Keratinocyte (primary cell): ENCODE measurements at regions not wholly inside any gene's neighbourhood (a gene's known extent, or its start where the extent isn't known, plus 50 kb on each side); places are given as distances from the start of the nearest gene placed in this dataset.

Experiments used
- DNase-seq: peaks from one replicate; pipeline ENCODE4 v3.0.0-alpha.2; 2011; ENCODE audit warnings: low read depth, missing footprints, low spot score
- FAIRE-seq: peaks from 2 replicates; lab custom pipeline; 2011; peaks lifted over from hg19 to GRCh38; lab: Jason Lieb, UNC
- H2AFZ ChIP-seq: 2 replicates; pipeline ENCODE4 v1.6.0; 2012; ENCODE audit warnings: low read length, control low read depth, inconsistent platforms; ENCODE audit not compliant: control insufficient read depth
- H3K27ac ChIP-seq: 2 replicates; pipeline ENCODE4 v1.5.1; 2011; ENCODE audit warnings: low read length; ENCODE audit not compliant: control insufficient read depth, insufficient read depth
- H3K27me3 ChIP-seq: 3 replicates; pipeline ENCODE4 v1.6.0; 2011; ENCODE audit warnings: low read length; ENCODE audit not compliant: control insufficient read depth, insufficient read depth; ENCODE audit errors: extremely low read depth
- H3K36me3 ChIP-seq, 2 experiments: 2 replicates in 1 of 2; 3 replicates in 1 of 2; pipeline ENCODE4 v1.5.1; 2011; ENCODE audit warnings: low read length in 2 of 2, mild to moderate bottlenecking in 1 of 2; ENCODE audit not compliant: control insufficient read depth in 2 of 2, insufficient read depth in 2 of 2; ENCODE audit errors: extremely low read depth in 1 of 2
- H3K4me1 ChIP-seq: 3 replicates; pipeline ENCODE4 v1.5.1; 2011; ENCODE audit warnings: low read length; ENCODE audit not compliant: control insufficient read depth, insufficient read depth; ENCODE audit errors: extremely low read depth
- H3K4me2 ChIP-seq: 3 replicates; pipeline ENCODE4 v1.6.0; 2011; ENCODE audit warnings: low read depth, low read length; ENCODE audit not compliant: control insufficient read depth, insufficient read depth; ENCODE audit errors: extremely low read depth
- H3K4me3 ChIP-seq, 3 experiments: fragments of 200-600 bp in 1 of 3; sonication (generic) in 1 of 3; 2 replicates in 2 of 3; 3 replicates in 1 of 3; pipeline ENCODE4 v1.5.1; 2011 to 2016; ENCODE audit warnings: low read length in 3 of 3, mild to moderate bottlenecking in 3 of 3, control low read depth in 2 of 3, inconsistent platforms in 1 of 3, low read depth in 1 of 3, mixed read lengths in 1 of 3, mixed run types in 1 of 3, moderate library complexity in 1 of 3; ENCODE audit not compliant: control insufficient read depth in 2 of 3, insufficient read depth in 2 of 3; ENCODE audit errors: extremely low read depth in 1 of 3
- H3K79me2 ChIP-seq: 2 replicates; pipeline ENCODE4 v1.6.0; 2012; ENCODE audit warnings: low read length; ENCODE audit not compliant: control insufficient read depth, insufficient read depth
- H3K9ac ChIP-seq: 3 replicates; pipeline ENCODE4 v1.6.0; 2011; ENCODE audit warnings: low read length; ENCODE audit not compliant: control insufficient read depth, insufficient read depth; ENCODE audit errors: extremely low read depth
- H3K9me1 ChIP-seq: 3 replicates; pipeline ENCODE4 v1.6.0; 2011; ENCODE audit warnings: low read length; ENCODE audit not compliant: control insufficient read depth, insufficient read depth; ENCODE audit errors: extremely low read depth
- H3K9me3 ChIP-seq: 2 replicates; pipeline ENCODE4 v1.5.1; 2012; ENCODE audit warnings: low read depth, low read length; ENCODE audit not compliant: control insufficient read depth
- H4K20me1 ChIP-seq: 3 replicates; pipeline ENCODE4 v1.6.0; 2011; ENCODE audit warnings: low read length; ENCODE audit not compliant: control insufficient read depth, insufficient read depth; ENCODE audit errors: extremely low read depth
- EZH2 ChIP-seq: IDR thresholded peaks from one replicate; pipeline ENCODE4 v1.6.1; 2012; ENCODE audit warnings: inconsistent platforms, mild to moderate bottlenecking, low read length, moderate library complexity
- dilution Hi-C: fragments of 300-500 bp; cut with MboI; formaldehyde crosslinking; loops from one replicate; pipeline ENCODE4 v1.7.0; 2020; ENCODE audit warnings: low sequenced_read_pairs; ENCODE audit not compliant: extremely low pct_ligation_motif_present
- TF ChIP-seq, protein P1 (sequence below), 3 experiments: IDR thresholded peaks in 1 of 3; conservative IDR thresholded peaks in 1 of 3; optimal IDR thresholded peaks in 1 of 3; 2 replicates in 2 of 3; 3 replicates in 1 of 3; pipeline versions ENCODE3 to v1.5.1; 2011; ENCODE audit warnings: low read length in 3 of 3, mild to moderate bottlenecking in 3 of 3, moderate library complexity in 2 of 3, control low read depth in 1 of 3, inconsistent platforms in 1 of 3; ENCODE audit not compliant: insufficient read depth in 2 of 3; ENCODE audit errors: extremely low read depth in 1 of 3

DNA sequence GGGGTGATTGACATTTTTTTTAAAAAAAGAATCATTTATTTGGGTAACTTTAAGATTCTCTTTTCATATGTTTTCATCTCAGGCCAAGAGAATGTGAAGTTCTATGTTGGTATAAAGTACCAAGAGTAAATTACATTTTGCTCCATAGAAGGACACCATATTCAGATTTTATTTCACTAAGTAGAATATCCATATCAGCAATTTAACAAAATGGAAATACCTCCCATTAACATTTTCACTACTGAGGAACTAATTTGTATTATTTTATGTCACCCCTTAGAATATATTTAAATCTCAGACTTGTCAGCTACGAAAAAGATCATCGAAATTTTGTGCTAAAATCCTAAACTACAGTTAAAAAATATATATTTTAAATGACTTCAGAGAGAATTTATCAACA lies 274.3 kb downstream of the SEMA3D start:
- no peaks in the 10 kb centered on the region for H3K36me3 ChIP-seq
- DNase-seq (no peak), FAIRE-seq (no peak)
- H3K27ac ChIP-seq, result no peak overlapping the region
- no peaks in the 10 kb centered on the region for H3K79me2 ChIP-seq
- no peak overlapping the region for H3K4me3 ChIP-seq
- H3K9me3 ChIP-seq, result no peaks in the 10 kb centered on the region
- TF ChIP-seq, protein P1, sequence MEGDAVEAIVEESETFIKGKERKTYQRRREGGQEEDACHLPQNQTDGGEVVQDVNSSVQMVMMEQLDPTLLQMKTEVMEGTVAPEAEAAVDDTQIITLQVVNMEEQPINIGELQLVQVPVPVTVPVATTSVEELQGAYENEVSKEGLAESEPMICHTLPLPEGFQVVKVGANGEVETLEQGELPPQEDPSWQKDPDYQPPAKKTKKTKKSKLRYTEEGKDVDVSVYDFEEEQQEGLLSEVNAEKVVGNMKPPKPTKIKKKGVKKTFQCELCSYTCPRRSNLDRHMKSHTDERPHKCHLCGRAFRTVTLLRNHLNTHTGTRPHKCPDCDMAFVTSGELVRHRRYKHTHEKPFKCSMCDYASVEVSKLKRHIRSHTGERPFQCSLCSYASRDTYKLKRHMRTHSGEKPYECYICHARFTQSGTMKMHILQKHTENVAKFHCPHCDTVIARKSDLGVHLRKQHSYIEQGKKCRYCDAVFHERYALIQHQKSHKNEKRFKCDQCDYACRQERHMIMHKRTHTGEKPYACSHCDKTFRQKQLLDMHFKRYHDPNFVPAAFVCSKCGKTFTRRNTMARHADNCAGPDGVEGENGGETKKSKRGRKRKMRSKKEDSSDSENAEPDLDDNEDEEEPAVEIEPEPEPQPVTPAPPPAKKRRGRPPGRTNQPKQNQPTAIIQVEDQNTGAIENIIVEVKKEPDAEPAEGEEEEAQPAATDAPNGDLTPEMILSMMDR (optimal IDR thresholded peaks at IDR 0.05 in 1 of 3, IDR thresholded peaks at IDR 0.05 in 1 of 3, conservative IDR thresholded peaks at IDR 0.05 in 1 of 3; ENCODE audit: extremely low read depth in 1 of 3, insufficient read depth in 2 of 3, low read length in 3 of 3), result no peak
- TF ChIP-seq EZH2, result no peak
- H2AFZ ChIP-seq, result no peak overlapping the region
- H3K4me1 ChIP-seq, result peaks cover 3% of the 10 kb centered on the region
- no peaks in the 10 kb centered on the region for H3K27me3 ChIP-seq
- H3K9ac ChIP-seq, result no peak overlapping the region
- no peaks in the 10 kb centered on the region for H4K20me1 ChIP-seq
- dilution Hi-C loops, result no loop called here
- no peaks in the 10 kb centered on the region for H3K9me1 ChIP-seq
- no peak overlapping the region for H3K4me2 ChIP-seq

GRCh38 chr7:84912018-84912417 lies 274.8 kb downstream of the SEMA3D start:
- no peak overlapping the region for H3K4me2 ChIP-seq
- TF ChIP-seq, protein P1 (optimal IDR thresholded peaks at IDR 0.05 in 1 of 3, IDR thresholded peaks at IDR 0.05 in 1 of 3, conservative IDR thresholded peaks at IDR 0.05 in 1 of 3; ENCODE audit: extremely low read depth in 1 of 3, insufficient read depth in 2 of 3, low read length in 3 of 3), result no peak
- TF ChIP-seq EZH2, result no peak
- no peak overlapping the region for H3K9ac ChIP-seq
- H3K4me1 ChIP-seq, result peaks cover 3% of the 10 kb centered on the region
- H3K9me3 ChIP-seq, result no peaks in the 10 kb centered on the region
- no peaks in the 10 kb centered on the region for H4K20me1 ChIP-seq
- no peak overlapping the region for H3K27ac ChIP-seq
- DNase-seq, result no peak
- dilution Hi-C loops, result no loop called here
- H3K9me1 ChIP-seq, result no peaks in the 10 kb centered on the region
- H3K4me3 ChIP-seq, result no peak overlapping the region
- FAIRE-seq, result no peak
- no peak overlapping the region for H2AFZ ChIP-seq
- H3K36me3 ChIP-seq, result no peaks in the 10 kb centered on the region
- H3K79me2 ChIP-seq, result no peaks in the 10 kb centered on the region
- no peaks in the 10 kb centered on the region for H3K27me3 ChIP-seq
